Loucy (cell line): ENCODE measurements at regions not wholly inside any gene's neighbourhood (a gene's known extent, or its start where the extent isn't known, plus 50 kb on each side); places are given as distances from the start of the nearest gene placed in this dataset.

Experiments
- EZH2phosphoT487 ChIP-seq: fragments of 200-600 bp; IDR thresholded peaks from 2 replicates; pipeline ENCODE4 v1.6.1; 2018; ENCODE audit warnings: antibody characterized with exemption, mild to moderate bottlenecking, moderate library complexity, borderline replicate concordance
- TF ChIP-seq, protein P1 (sequence below): fragments of 200-600 bp; sonication (generic); conservative IDR thresholded peaks from 2 replicates; pipeline ENCODE4 v1.5.1; 2014; ENCODE audit warnings: mild to moderate bottlenecking, antibody characterized with exemption, low read length

DNA sequence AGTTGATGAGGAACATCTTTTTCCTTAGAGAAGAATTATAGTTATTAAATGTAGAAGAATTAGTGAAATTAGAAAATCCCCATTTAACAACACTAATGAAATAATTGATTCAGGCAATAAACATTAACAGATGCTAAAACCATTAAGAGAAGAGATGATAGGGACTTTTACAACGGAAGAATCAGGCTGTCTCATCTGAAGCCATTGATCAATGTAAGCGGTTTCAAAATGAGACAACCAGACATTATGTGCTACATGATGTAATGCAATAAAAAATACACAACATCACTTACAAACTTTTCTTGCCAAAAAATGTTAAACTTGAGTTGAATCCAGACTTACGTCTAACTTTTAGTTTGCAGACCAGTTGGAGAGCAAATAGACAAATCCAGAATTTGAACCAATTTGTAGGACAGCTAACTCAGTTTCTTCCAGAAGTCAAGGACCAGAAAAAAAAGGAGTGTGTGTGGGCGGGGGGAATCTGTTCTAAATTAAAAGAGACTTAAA lies 165.4 kb upstream of the DPT start:
- TF ChIP-seq, protein P1, sequence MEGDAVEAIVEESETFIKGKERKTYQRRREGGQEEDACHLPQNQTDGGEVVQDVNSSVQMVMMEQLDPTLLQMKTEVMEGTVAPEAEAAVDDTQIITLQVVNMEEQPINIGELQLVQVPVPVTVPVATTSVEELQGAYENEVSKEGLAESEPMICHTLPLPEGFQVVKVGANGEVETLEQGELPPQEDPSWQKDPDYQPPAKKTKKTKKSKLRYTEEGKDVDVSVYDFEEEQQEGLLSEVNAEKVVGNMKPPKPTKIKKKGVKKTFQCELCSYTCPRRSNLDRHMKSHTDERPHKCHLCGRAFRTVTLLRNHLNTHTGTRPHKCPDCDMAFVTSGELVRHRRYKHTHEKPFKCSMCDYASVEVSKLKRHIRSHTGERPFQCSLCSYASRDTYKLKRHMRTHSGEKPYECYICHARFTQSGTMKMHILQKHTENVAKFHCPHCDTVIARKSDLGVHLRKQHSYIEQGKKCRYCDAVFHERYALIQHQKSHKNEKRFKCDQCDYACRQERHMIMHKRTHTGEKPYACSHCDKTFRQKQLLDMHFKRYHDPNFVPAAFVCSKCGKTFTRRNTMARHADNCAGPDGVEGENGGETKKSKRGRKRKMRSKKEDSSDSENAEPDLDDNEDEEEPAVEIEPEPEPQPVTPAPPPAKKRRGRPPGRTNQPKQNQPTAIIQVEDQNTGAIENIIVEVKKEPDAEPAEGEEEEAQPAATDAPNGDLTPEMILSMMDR, result no peak
- no peak for TF ChIP-seq EZH2phosphoT487
